HCT116 (cell line): ENCODE measurements at regions not wholly inside any gene's neighbourhood (a gene's known extent, or its start where the extent isn't known, plus 50 kb on each side); places are given as distances from the start of the nearest gene placed in this dataset.

Source experiments
- ATAC-seq: fragments of 200-7000 bp; cut with Tn5 transposase; 2 replicates; pipeline ENCODE4 v1.9.1; 2020; ENCODE audit warnings: mild to moderate bottlenecking, moderate library complexity
- BruUV-seq: library from RNA; stranded (reverse); fragments of 400-500 nt; replicated peaks from 2 replicates; lab custom pipeline; 2021; lab: Mats Ljungman, UMichigan
- CTCF ChIA-PET: fragments of 300-600 bp; sonication (Branson Sonifier 250); formaldehyde crosslinking; loops from one replicate; lab custom pipeline; 2021; ENCODE audit warnings: antibody characterized with exemption; lab: Charles Lee
- POLR2A ChIA-PET: fragments of 300-600, 350-600 bp; sonication (Branson Sonifier 250); formaldehyde crosslinking; loops from one replicate; lab custom pipeline; 2021; ENCODE audit warnings: antibody characterized with exemption; lab: Charles Lee
- RAD21 ChIA-PET, 2 experiments: fragments of 300-600 bp; sonication (Branson Sonifier 250); formaldehyde crosslinking; loops; one replicate each; lab custom pipeline; 2023; ENCODE audit warnings: low total read pairs in 2 of 2; ENCODE audit not compliant: uncharacterized antibody in 2 of 2, unreplicated experiment in 2 of 2, low non-redundant PET in 1 of 2; lab: Charles Lee
- DNase-seq: peaks from one replicate; pipeline ENCODE4 v3.0.0-alpha.2; 2010; ENCODE audit warnings: low read depth, low spot score
- H2AFZ ChIP-seq: fragments of 200-600 bp; shearing (Covaris generic), sonication (generic); 2 replicates; pipeline ENCODE4 v1.6.1; 2017; ENCODE audit warnings: low read depth, mixed run types, mixed read lengths, antibody characterized with exemption, low read length; ENCODE audit not compliant: poor library complexity, severe bottlenecking
- H3K27ac ChIP-seq: 2 replicates; pipeline ENCODE4 v1.5.1; 2012; ENCODE audit warnings: low read depth, low read length
- H3K27me3 ChIP-seq: fragments of 200-600 bp; sonication (generic); 2 replicates; pipeline ENCODE4 v1.6.1; 2016; ENCODE audit warnings: mixed run types, low read length, mixed read lengths; ENCODE audit not compliant: insufficient read depth
- H3K36me3 ChIP-seq, 2 experiments: fragments of 200-500 bp in 1 of 2; fragments of 200-600 bp in 1 of 2; sonication (Bioruptor generic) in 1 of 2; sonication (generic) in 1 of 2; 2 replicates each; pipeline versions ENCODE4 v1.5.1 to v1.6.1; 2014 to 2016; ENCODE audit warnings: low read length in 2 of 2, inconsistent platforms in 1 of 2, mixed read lengths in 1 of 2, mixed run types in 1 of 2; ENCODE audit not compliant: insufficient read depth in 2 of 2, control insufficient read depth in 1 of 2
- H3K4me1 ChIP-seq, 2 experiments: fragments of 200-600 bp in 1 of 2; sonication (generic) in 1 of 2; 2 replicates each; pipeline versions ENCODE4 v1.5.1 to v1.6.1; 2012 to 2017; ENCODE audit warnings: low read length in 2 of 2, inconsistent platforms in 1 of 2, mild to moderate bottlenecking in 1 of 2, mixed read lengths in 1 of 2, mixed run types in 1 of 2, moderate library complexity in 1 of 2; ENCODE audit not compliant: insufficient read depth in 2 of 2, control insufficient read depth in 1 of 2
- H3K4me2 ChIP-seq: fragments of 200-600 bp; sonication (generic); 2 replicates; pipeline ENCODE4 v1.6.1; 2017; ENCODE audit warnings: mixed run types, low read length, mixed read lengths
- H3K4me3 ChIP-seq, 2 experiments: fragments of 200-600 bp in 1 of 2; sonication (generic) in 1 of 2; replicated peaks in 1 of 2; 2 replicates each; pipeline ENCODE4 v1.5.1; 2011 to 2016; ENCODE audit warnings: low read length in 2 of 2, control low read depth in 1 of 2, low read depth in 1 of 2, mild to moderate bottlenecking in 1 of 2, mixed read lengths in 1 of 2, mixed run types in 1 of 2
- H3K79me2 ChIP-seq: fragments of 200-600 bp; sonication (generic); 2 replicates; pipeline ENCODE4 v1.6.1; 2017; ENCODE audit warnings: mild to moderate bottlenecking, mixed run types, low read length, moderate library complexity, mixed read lengths; ENCODE audit not compliant: insufficient read depth
- H3K9ac ChIP-seq: fragments of 200-600 bp; sonication (generic); 2 replicates; pipeline ENCODE4 v1.6.1; 2016; ENCODE audit warnings: low read length, mixed read lengths
- H3K9me2 ChIP-seq: fragments of 200-600 bp; sonication (generic), shearing (Covaris generic); 2 replicates; pipeline ENCODE4 v1.6.1; 2017; ENCODE audit warnings: mixed run types, mild to moderate bottlenecking, moderate library complexity; ENCODE audit not compliant: insufficient read depth
- H3K9me3 ChIP-seq, 2 experiments: fragments of 200-500 bp in 1 of 2; fragments of 200-600 bp in 1 of 2; sonication (Bioruptor generic) in 1 of 2; sonication (generic) in 1 of 2; 2 replicates each; pipeline ENCODE4 v1.6.1; 2014 to 2017; ENCODE audit warnings: low read length in 2 of 2, mixed read lengths in 2 of 2, inconsistent platforms in 1 of 2, low read depth in 1 of 2, mild to moderate bottlenecking in 1 of 2, mixed run types in 1 of 2, moderate library complexity in 1 of 2; ENCODE audit not compliant: control insufficient read depth in 1 of 2, insufficient read depth in 1 of 2
- H4K20me1 ChIP-seq: fragments of 200-600 bp; sonication (generic), shearing (Covaris generic); 2 replicates; pipeline ENCODE4 v1.6.1; 2017; ENCODE audit warnings: mixed run types, mild to moderate bottlenecking, moderate library complexity; ENCODE audit not compliant: insufficient read depth
- CEBPB ChIP-seq: IDR thresholded peaks from 2 replicates; pipeline ENCODE4 v1.6.1; 2012; ENCODE audit warnings: low read depth
- EGR1 ChIP-seq: IDR thresholded peaks from 2 replicates; pipeline ENCODE4 v1.6.1; 2012; ENCODE audit warnings: low read depth
- EZH2 ChIP-seq: fragments of 200-600 bp; sonication (generic); IDR thresholded peaks from 2 replicates; pipeline ENCODE4 v1.6.1; 2017; ENCODE audit warnings: antibody characterized with exemption, mixed run types
- EZH2phosphoT487 ChIP-seq: fragments of 200-600 bp; IDR thresholded peaks from 2 replicates; pipeline ENCODE4 v1.6.1; 2018; ENCODE audit warnings: antibody characterized with exemption, borderline replicate concordance
- FOSL1 ChIP-seq: IDR thresholded peaks from 2 replicates; pipeline ENCODE4 v1.6.1; 2012; ENCODE audit warnings: low read depth
- POLR2A ChIP-seq: IDR thresholded peaks from 2 replicates; pipeline ENCODE4 v1.7.0; 2011; ENCODE audit warnings: borderline replicate concordance; ENCODE audit not compliant: insufficient read depth, insufficient read length; ENCODE audit errors: extremely low read depth
- ZFX ChIP-seq: fragments of 450-650 bp; IDR thresholded peaks from 2 replicates; pipeline ENCODE4 v1.6.1; 2017
- intact Hi-C: fragments of 100-400 bp; cut with micrococcal nuclease; formaldehyde crosslinking; loops from 2 replicates; pipeline ENCODE4 v1.10.0; 2022
- TF ChIP-seq, protein P1 (sequence below): IDR thresholded peaks from 2 replicates; pipeline ENCODE4 v1.6.1; 2012; ENCODE audit warnings: low read depth
- TF ChIP-seq, protein P2 (sequence below), 3 experiments: fragments of 200-600 bp in 1 of 3; sonication (generic) in 1 of 3; IDR thresholded peaks in 2 of 3; conservative IDR thresholded peaks in 1 of 3; 2 replicates each; pipeline ENCODE4 v1.5.1; 2012 to 2017; ENCODE audit warnings: low read depth in 2 of 3, low read length in 2 of 3, antibody characterized with exemption in 1 of 3, borderline replicate concordance in 1 of 3, control low read depth in 1 of 3, mild to moderate bottlenecking in 1 of 3, mixed read lengths in 1 of 3, mixed run types in 1 of 3, moderate library complexity in 1 of 3; ENCODE audit not compliant: insufficient read depth in 1 of 3
- TF ChIP-seq, protein P3 (sequence below): IDR thresholded peaks from 2 replicates; pipeline ENCODE4 v1.6.1; 2012

- no TSS peak for BruUV-seq
- RAD21 ChIA-PET = no interaction called here
- ATAC-seq = no peak
Observed at GRCh38 chr3:110900576-110900975, 171.0 kb upstream of the NECTIN3 start.

More at GRCh38 chr3:110900576-110900975, 171.0 kb upstream of the NECTIN3 start:
- no peak overlapping the region for H2AFZ ChIP-seq
- H3K79me2 ChIP-seq = no peaks in the 10 kb centered on the region
- no peaks in the 10 kb centered on the region for H4K20me1 ChIP-seq
- TF ChIP-seq CEBPB = no peak
- TF ChIP-seq ZFX = no peak
- no peak for TF ChIP-seq EZH2phosphoT487
- TF ChIP-seq, protein P1, sequence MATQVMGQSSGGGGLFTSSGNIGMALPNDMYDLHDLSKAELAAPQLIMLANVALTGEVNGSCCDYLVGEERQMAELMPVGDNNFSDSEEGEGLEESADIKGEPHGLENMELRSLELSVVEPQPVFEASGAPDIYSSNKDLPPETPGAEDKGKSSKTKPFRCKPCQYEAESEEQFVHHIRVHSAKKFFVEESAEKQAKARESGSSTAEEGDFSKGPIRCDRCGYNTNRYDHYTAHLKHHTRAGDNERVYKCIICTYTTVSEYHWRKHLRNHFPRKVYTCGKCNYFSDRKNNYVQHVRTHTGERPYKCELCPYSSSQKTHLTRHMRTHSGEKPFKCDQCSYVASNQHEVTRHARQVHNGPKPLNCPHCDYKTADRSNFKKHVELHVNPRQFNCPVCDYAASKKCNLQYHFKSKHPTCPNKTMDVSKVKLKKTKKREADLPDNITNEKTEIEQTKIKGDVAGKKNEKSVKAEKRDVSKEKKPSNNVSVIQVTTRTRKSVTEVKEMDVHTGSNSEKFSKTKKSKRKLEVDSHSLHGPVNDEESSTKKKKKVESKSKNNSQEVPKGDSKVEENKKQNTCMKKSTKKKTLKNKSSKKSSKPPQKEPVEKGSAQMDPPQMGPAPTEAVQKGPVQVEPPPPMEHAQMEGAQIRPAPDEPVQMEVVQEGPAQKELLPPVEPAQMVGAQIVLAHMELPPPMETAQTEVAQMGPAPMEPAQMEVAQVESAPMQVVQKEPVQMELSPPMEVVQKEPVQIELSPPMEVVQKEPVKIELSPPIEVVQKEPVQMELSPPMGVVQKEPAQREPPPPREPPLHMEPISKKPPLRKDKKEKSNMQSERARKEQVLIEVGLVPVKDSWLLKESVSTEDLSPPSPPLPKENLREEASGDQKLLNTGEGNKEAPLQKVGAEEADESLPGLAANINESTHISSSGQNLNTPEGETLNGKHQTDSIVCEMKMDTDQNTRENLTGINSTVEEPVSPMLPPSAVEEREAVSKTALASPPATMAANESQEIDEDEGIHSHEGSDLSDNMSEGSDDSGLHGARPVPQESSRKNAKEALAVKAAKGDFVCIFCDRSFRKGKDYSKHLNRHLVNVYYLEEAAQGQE = no peak
- no peak for TF ChIP-seq FOSL1
- TF ChIP-seq, protein P2, sequence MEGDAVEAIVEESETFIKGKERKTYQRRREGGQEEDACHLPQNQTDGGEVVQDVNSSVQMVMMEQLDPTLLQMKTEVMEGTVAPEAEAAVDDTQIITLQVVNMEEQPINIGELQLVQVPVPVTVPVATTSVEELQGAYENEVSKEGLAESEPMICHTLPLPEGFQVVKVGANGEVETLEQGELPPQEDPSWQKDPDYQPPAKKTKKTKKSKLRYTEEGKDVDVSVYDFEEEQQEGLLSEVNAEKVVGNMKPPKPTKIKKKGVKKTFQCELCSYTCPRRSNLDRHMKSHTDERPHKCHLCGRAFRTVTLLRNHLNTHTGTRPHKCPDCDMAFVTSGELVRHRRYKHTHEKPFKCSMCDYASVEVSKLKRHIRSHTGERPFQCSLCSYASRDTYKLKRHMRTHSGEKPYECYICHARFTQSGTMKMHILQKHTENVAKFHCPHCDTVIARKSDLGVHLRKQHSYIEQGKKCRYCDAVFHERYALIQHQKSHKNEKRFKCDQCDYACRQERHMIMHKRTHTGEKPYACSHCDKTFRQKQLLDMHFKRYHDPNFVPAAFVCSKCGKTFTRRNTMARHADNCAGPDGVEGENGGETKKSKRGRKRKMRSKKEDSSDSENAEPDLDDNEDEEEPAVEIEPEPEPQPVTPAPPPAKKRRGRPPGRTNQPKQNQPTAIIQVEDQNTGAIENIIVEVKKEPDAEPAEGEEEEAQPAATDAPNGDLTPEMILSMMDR (IDR thresholded peaks at IDR 0.05 in 2 of 3, conservative IDR thresholded peaks at IDR 0.05 in 1 of 3; ENCODE audit: borderline replicate concordance in 1 of 3, insufficient read depth in 1 of 3, low read depth in 2 of 3, low read length in 2 of 3) = no peak
- TF ChIP-seq POLR2A = no peak
- TF ChIP-seq, protein P3, sequence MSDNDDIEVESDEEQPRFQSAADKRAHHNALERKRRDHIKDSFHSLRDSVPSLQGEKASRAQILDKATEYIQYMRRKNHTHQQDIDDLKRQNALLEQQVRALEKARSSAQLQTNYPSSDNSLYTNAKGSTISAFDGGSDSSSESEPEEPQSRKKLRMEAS = no peak
- no peak for TF ChIP-seq EZH2
- TF ChIP-seq EGR1 = no peak
- H3K9ac ChIP-seq = no peak overlapping the region
- intact Hi-C loops = no loop called here
- DNase-seq = no peak
- H3K4me1 ChIP-seq = no peaks in the 10 kb centered on the region
- H3K36me3 ChIP-seq = no peaks in the 10 kb centered on the region
- H3K9me3 ChIP-seq = no peaks in the 10 kb centered on the region
- H3K9me2 ChIP-seq = no peaks in the 10 kb centered on the region
- CTCF ChIA-PET = no interaction called here
- no peak overlapping the region for H3K27ac ChIP-seq
- H3K4me2 ChIP-seq = no peak overlapping the region
- POLR2A ChIA-PET = no interaction called here
- H3K27me3 ChIP-seq = no peaks in the 10 kb centered on the region
- no peak overlapping the region for H3K4me3 ChIP-seq
